GM18873 (cell line): ENCODE measurements at regions not wholly inside any gene's neighbourhood (a gene's known extent, or its start where the extent isn't known, plus 50 kb on each side); places are given as distances from the start of the nearest gene placed in this dataset.

Source experiments
- ATAC-seq: cut with Tn5 transposase; IDR thresholded peaks from one replicate; pipeline ENCODE4 v1.9.1; 2021; ENCODE audit warnings: mild to moderate bottlenecking, moderate library complexity, moderate number of reproducible peaks; ENCODE audit not compliant: unreplicated experiment, low FRiP score

- no peak for ATAC-seq
Measured at GRCh38 chr17:72360386-72360940, 239.6 kb downstream of the SOX9 start.

DNA sequence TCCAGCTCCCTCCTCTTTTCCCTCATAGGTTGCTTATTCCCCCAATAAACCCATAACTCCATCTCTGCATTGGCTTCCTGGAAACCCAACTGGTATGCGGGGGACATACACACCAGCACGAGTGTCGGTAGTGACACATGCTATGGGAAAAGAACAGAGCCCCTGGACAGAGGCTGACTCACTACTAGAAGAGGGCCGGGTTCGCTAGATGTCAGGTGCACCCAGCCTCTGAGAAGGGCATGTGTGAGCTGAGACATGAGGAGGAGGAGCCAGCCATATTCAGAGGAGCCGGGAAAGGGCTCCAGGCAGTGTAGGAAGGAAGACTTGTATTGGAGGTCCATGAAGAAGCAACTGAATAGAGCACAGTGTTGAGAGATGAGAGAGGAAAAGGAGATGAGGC is 241.1 kb downstream of the SOX9 start:
- ATAC-seq, result no peak

- ATAC-seq, result no peak
Measured at GRCh38 chr17:72362376-72363088, 241.7 kb downstream of the SOX9 start.

DNA sequence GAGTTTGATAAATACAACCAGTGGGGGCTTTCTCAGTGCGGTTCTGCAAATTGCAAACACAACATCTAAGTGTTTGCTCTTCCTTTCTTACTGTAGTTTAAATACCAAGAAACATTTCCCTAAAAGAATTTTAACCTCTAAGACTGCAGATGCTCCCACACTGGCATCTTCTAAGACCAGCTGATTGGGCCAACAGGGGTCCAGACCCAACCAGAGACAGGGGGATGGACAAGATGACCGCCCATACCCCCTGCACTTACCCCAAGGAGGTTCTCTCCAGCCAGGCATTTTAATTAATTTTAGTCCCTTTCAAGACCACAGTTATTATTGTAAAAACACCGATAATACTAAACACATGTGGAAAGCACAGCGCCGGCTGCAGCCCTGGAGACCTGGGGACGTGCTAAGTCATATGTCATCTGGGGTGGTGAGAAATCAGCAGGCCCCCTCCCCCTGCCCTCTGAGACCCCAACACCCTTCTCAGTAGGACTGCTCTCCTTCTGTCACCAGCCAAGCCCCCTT is 242.3 kb downstream of the SOX9 start:
- ATAC-seq, result no peak

DNA sequence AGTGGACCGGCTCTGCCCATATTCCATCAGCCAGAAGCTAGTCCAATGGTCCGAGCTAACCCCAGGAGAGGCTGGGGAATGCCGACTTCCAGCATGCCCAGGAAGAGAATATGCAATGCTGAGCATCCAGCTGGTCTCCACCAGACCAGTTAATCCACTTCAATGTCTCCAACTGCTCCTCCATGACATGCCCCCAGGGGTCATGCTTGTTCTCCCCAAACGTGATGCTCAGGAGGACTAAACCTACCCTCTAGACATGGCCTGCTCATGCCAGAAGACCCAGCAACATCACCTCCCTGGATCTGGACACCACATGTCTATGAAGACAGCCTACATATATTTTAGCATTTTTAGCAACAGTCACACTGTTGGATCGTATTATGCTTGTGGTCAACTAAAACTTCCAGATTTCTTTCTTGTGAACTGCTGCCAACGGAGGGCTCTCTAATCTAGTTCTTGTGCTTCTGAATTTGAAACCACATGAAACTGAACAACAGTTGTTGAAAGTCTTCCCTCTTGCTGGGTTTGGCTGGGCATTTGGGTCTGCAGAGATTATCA is 245.1 kb downstream of the SOX9 start:
- no peak for ATAC-seq

GRCh38 chr17:72366626-72367025 is 245.8 kb downstream of the SOX9 start:
- no peak for ATAC-seq

GRCh38 chr17:72368191-72368590 is 247.4 kb downstream of the SOX9 start:
- no peak for ATAC-seq

GRCh38 chr17:72369366-72369765 is 248.5 kb downstream of the SOX9 start:
- ATAC-seq, result no peak

DNA sequence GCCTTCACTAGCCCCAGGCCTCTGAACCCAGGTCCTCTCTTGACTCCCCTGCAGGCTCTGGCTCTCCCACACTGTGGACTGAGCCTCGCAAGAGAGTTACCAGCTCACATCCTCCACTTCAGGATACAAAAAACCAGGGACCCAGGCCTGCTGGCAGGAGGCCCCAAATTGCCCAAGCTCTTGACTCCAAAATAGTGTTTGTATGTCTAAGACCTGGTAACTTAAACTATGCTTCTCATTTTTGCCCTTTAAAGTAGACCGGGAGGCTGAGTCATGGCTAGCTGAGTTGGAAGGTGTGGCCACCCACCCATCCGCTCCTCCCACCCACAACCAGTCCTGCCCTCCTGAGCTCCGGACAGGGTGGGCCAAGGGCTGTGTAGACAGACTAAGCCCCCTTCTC is 250.0 kb downstream of the SOX9 start:
- ATAC-seq, result no peak

- no peak for ATAC-seq
Measured at GRCh38 chr17:72372185-72372584, 251.4 kb downstream of the SOX9 start.

DNA sequence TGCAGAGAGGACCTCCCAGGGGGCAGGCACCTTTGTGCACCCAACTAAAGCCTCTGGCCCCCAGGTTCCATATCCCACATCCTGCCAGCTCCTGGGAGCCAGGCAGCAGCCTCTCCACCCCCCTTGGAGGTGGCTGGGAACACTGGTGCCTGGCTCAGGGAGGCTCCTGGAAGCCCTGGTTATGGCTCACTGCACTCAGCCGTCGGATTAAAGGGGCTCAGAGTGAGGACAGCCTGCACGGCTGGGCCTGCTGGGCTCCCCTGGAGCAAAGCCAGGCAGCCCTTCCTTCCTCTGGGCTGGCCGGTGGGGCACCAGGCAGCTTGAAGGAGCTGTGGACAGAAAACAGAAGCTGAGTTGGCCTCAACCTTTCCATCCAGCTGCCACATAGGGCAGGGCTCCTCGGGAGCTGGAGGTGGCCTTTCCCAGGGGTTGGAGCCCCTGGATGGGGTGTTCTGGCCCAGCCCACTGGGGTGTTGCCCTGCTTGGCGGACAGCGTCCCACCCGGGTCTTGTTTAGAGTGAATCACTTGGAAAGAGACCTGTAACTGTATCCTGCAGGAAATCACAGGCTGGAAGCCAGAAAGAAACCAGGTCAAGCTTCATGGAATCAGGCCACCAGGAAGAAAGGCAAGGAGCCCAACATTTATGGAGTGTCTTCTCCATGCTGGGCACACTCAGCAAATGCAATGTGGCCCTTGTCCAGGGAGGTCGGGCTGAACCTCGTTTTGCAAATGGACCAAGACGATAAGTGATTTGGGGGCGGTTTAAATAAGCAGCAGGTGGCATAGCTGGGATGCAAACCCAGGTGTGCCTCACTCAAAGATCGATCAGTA is 253.3 kb downstream of the SOX9 start:
- ATAC-seq, result no peak

GRCh38 chr17:72376526-72377345 is 255.9 kb downstream of the SOX9 start:
- no peak for ATAC-seq

DNA sequence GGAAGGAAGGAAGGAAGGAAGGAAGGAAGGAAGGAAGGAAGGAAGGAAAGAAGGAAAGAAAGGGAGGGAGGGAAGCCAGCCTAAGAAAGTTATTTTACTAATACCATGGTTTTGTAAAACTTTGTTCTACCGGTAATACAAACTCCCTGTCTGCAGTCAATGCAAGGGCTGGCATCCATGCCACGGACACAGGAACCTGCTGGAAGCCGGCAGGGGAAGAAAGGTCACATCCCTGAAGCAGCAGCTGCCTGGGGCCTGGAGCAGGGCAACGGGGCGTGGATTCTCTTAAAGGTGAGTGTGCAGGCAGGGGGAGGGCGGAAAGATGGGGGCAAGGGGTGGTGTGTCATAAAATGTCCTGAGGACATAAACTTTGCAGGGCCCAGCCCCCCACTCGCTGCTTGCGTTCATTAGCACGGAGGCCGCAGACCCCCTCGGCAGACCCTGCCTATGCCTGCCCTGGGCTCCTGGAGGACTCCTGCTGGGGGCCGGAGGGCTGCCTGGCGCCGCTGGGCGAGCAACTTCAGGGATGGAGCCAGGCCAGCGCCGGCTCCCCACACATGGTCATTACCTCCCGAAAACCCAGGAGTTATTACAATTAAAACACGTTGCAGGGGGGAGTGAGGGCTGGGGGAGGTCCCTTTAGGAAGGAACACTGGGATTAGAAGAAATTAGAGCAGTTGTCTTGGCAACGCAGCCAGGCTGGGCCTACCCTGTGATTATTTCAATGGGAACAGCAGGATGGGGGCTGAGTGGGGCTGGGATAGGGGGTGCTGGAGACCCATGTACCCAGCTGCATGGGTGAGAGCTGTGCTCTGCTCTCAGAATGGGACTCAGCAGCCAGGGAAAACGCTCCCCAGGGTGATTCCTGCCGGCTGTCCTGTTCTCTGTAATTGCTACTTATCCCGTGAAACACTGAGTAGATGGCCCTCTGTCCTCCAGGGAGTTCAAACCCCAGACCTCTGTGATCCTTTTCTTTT is 257.9 kb downstream of the SOX9 start:
- no peak for ATAC-seq

- no peak for ATAC-seq
Measured at GRCh38 chr17:72379516-72379915, 258.7 kb downstream of the SOX9 start.

DNA sequence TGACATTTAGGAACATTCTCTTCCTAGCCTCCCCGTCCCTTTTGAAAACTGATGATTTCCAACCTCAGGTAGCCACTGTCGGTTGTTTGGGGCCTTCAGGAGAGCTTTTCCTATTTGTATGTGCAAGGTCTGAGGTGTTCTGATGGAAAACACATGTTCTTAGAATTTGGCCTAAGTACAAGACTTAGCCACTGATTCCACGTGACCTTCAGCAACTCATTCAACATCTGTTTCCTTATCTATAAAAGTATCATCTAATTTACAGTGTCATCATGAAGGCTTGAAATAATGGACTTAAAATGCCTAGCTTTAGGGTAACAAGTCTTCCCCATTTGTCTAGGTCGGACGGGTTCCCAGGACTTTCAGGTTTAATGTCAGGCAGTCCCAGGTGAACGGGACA is 259.3 kb downstream of the SOX9 start:
- no peak for ATAC-seq

DNA sequence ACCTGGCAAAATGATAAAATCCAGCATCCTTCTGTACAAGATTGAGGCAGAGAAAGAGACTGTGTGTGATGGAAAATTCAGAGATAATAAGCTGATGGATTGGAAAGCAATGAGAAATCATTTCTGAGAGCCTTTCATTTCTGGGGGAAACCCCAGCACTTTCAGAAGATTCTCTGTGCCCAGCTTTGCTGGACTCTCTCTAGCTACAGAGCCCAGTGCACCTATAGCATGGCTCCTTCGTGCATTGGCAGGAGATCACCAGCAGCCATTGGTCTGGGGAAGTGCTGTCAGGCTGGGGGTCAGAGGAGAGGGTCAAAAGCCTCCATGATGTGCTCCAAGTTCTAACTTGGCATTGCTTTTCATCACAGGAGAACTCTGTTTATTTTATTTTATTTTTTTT is 259.9 kb downstream of the SOX9 start:
- no peak for ATAC-seq

- no peak for ATAC-seq
Measured at GRCh38 chr17:72381597-72382397, 261.0 kb downstream of the SOX9 start.

- no peak for ATAC-seq
Measured at GRCh38 chr17:72382971-72383722, 262.3 kb downstream of the SOX9 start.
